Endothelial cell (in vitro differentiated cells): ENCODE measurements at regions not wholly inside any gene's neighbourhood (a gene's known extent, or its start where the extent isn't known, plus 50 kb on each side); places are given as distances from the start of the nearest gene placed in this dataset.

Source experiments
- DNase-seq: peaks from one replicate; pipeline ENCODE4 v3.0.0; 2021; ENCODE audit warnings: low spot score
- H3K27ac Mint-ChIP-seq: one replicate; pipeline ENCODE4 v1.8.0; 2021; ENCODE audit warnings: mixed read lengths, inconsistent platforms; ENCODE audit not compliant: unreplicated experiment
- H3K27me3 Mint-ChIP-seq: one replicate; pipeline ENCODE4 v1.8.0; 2021; ENCODE audit warnings: mild to moderate bottlenecking, moderate library complexity, mixed read lengths, inconsistent platforms; ENCODE audit not compliant: unreplicated experiment
- H3K36me3 Mint-ChIP-seq: one replicate; pipeline ENCODE4 v1.8.0; 2021; ENCODE audit warnings: mild to moderate bottlenecking, low read depth, mixed read lengths, inconsistent platforms; ENCODE audit not compliant: unreplicated experiment
- H3K4me1 Mint-ChIP-seq: one replicate; pipeline ENCODE4 v1.8.0; 2021; ENCODE audit warnings: mild to moderate bottlenecking, mixed read lengths, inconsistent platforms; ENCODE audit not compliant: unreplicated experiment
- H3K4me3 Mint-ChIP-seq: one replicate; pipeline ENCODE4 v1.8.0; 2021; ENCODE audit warnings: mild to moderate bottlenecking, mixed read lengths, inconsistent platforms; ENCODE audit not compliant: unreplicated experiment
- H3K9me3 Mint-ChIP-seq: one replicate; pipeline ENCODE4 v1.8.0; 2021; ENCODE audit warnings: mixed read lengths, inconsistent platforms; ENCODE audit not compliant: unreplicated experiment
- TF ChIP-seq, protein P1 (sequence below): fragments of 200-600 bp; sonication (generic); IDR thresholded peaks from one replicate; pipeline ENCODE4 v1.5.0; 2021; ENCODE audit warnings: antibody characterized with exemption; ENCODE audit not compliant: unreplicated experiment

DNA sequence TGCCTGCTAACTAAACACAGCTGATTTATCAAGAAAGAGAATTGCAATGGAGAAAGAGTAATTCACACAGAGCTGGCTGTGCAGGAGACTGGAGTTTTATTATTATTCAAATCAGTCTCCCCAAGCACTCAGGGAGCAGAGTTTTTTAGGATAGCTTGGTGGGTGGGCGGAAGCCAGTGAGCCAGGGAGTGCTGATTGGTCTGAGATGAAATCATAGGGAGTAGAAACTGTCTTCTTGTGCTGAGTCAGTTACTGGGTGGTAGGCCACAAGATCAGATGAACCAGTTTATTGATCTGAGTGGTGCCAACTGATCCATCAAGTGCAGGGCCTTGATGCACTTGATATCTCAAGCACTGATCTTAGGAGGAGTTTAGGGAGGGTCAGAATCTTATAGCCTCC, 891.9 kb upstream of the CADM2 start:
- Mint-ChIP-seq H3K36me3 (no peaks in the 10 kb centered on the region), H3K27ac (no peak overlapping the region), H3K9me3 (no peaks in the 10 kb centered on the region), H3K27me3 (no peaks in the 10 kb centered on the region), H3K4me1 (no peaks in the 10 kb centered on the region), H3K4me3 (no peak overlapping the region)
- DNase-seq, result no peak
- TF ChIP-seq, protein P1, sequence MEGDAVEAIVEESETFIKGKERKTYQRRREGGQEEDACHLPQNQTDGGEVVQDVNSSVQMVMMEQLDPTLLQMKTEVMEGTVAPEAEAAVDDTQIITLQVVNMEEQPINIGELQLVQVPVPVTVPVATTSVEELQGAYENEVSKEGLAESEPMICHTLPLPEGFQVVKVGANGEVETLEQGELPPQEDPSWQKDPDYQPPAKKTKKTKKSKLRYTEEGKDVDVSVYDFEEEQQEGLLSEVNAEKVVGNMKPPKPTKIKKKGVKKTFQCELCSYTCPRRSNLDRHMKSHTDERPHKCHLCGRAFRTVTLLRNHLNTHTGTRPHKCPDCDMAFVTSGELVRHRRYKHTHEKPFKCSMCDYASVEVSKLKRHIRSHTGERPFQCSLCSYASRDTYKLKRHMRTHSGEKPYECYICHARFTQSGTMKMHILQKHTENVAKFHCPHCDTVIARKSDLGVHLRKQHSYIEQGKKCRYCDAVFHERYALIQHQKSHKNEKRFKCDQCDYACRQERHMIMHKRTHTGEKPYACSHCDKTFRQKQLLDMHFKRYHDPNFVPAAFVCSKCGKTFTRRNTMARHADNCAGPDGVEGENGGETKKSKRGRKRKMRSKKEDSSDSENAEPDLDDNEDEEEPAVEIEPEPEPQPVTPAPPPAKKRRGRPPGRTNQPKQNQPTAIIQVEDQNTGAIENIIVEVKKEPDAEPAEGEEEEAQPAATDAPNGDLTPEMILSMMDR, result no peak

DNA sequence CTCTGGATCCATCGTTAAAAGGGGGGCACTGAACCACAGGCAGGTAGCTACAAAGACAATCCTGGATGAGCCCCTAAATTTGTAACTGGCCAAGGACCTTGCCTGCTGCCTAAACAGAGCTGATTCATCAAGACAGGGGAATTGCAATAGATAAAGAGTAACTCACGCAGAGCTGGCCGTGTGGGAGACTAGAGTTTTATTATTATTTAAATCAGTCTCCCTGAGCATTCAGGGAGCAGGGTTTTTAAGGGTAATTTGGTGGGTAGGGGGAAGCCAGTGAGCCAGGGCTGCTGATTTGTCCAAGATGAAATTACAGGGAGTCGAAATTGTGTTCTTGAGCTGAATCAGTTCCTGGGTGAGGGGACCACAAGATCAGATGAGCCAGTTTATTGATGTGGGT, 885.1 kb upstream of the CADM2 start:
- H3K36me3 Mint-ChIP-seq, result no peaks in the 10 kb centered on the region
- H3K9me3 Mint-ChIP-seq, result no peaks in the 10 kb centered on the region
- DNase-seq, result no peak
- H3K4me1 Mint-ChIP-seq, result no peaks in the 10 kb centered on the region
- no peaks in the 10 kb centered on the region for H3K27me3 Mint-ChIP-seq
- no peak overlapping the region for H3K4me3 Mint-ChIP-seq
- no peak overlapping the region for H3K27ac Mint-ChIP-seq
- TF ChIP-seq, protein P1, result no peak

DNA sequence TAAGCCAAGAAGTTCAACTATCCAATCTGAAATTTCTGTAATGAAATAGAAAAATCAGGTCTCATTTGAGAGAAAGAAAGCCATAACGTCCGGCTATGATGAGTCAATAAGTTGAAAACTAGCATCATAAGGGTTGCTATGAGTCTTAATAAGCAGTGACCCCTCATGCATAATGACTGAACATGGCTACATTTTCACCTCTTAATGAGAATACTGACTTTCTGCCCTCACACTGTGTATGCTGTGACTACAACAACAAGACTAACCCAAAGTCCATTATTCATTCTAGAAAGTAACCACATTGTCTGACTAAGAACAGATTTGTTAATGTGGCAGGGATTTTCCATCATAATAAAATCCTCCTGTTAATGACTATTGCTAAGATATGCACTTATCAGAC, 884.0 kb upstream of the CADM2 start:
- Mint-ChIP-seq H3K4me3 (no peak overlapping the region), H3K27ac (no peak overlapping the region), H3K9me3 (no peaks in the 10 kb centered on the region), H3K36me3 (no peaks in the 10 kb centered on the region), H3K4me1 (no peaks in the 10 kb centered on the region), H3K27me3 (no peaks in the 10 kb centered on the region)
- no peak for DNase-seq
- TF ChIP-seq, protein P1, result no peak

DNA sequence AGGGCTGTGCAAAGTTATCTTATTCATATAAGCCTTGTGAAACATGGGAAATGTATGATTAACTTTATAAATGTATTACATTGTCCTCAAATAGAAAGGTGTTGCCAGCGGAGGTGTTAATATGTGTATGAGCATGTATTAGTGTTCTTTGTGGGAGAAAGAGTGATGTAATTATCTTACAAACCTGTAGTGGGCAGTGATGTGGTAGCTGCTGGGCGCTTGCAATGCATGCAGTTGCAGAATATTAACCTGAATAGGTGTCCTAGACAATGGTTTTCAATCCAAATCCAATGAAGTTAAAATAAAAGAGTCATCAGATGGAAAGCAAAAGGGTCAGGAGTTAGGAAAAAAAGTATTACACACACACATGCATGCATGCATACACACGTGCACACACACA, 881.3 kb upstream of the CADM2 start:
- no peaks in the 10 kb centered on the region for H3K4me1 Mint-ChIP-seq
- H3K27me3 Mint-ChIP-seq, result no peaks in the 10 kb centered on the region
- TF ChIP-seq, protein P1, result peak; percentile 59
- no peaks in the 10 kb centered on the region for H3K9me3 Mint-ChIP-seq
- H3K27ac Mint-ChIP-seq, result no peak overlapping the region
- no peak for DNase-seq
- H3K4me3 Mint-ChIP-seq, result no peak overlapping the region
- no peaks in the 10 kb centered on the region for H3K36me3 Mint-ChIP-seq

DNA sequence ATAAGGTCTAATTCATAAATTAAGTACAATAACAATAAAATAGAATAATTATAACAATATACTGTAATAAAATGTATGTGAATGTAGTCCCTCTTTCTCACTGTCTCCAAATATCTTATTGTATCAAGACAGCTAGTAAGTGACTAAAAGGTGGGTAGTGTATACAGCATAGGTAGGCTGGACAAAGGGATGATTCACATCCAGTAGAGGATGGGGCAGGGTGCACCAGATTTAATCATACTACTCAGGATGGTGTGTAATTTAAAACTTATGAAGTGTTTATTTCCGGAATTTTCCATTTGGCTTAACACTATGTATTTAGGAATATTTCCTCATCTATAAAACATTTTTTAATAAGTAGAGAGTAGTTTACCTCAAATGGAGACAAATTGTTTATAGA, 876.1 kb upstream of the CADM2 start:
- Mint-ChIP-seq H3K27ac (no peak overlapping the region), H3K9me3 (peaks cover 6% of the 10 kb centered on the region), H3K4me3 (no peak overlapping the region), H3K4me1 (no peaks in the 10 kb centered on the region), H3K27me3 (no peaks in the 10 kb centered on the region), H3K36me3 (no peaks in the 10 kb centered on the region)
- TF ChIP-seq, protein P1, result no peak
- DNase-seq, result no peak
